Body of pancreas (tissue), 4 donors: ENCODE measurements at regions not wholly inside any gene's neighbourhood (a gene's known extent, or its start where the extent isn't known, plus 50 kb on each side); places are given as distances from the start of the nearest gene placed in this dataset.

Experiments used
- POLR2A ChIP-seq, 3 donors: fragments of 450-650 bp; IDR thresholded peaks; one replicate each; pipeline ENCODE4 v1.6.1; 2016; ENCODE audit warnings: antibody characterized with exemption in 3 of 3, mild to moderate bottlenecking in 2 of 3
- TF ChIP-seq, protein P1 (sequence below), 7 experiments: fragments of 450-650 bp in 4 of 7; fragments of 200-600 bp in 3 of 7; sonication (generic) in 3 of 7; IDR thresholded peaks; one replicate each; pipeline ENCODE4 v1.5.1; 2016 to 2019; ENCODE audit warnings: antibody characterized with exemption in 7 of 7

DNA sequence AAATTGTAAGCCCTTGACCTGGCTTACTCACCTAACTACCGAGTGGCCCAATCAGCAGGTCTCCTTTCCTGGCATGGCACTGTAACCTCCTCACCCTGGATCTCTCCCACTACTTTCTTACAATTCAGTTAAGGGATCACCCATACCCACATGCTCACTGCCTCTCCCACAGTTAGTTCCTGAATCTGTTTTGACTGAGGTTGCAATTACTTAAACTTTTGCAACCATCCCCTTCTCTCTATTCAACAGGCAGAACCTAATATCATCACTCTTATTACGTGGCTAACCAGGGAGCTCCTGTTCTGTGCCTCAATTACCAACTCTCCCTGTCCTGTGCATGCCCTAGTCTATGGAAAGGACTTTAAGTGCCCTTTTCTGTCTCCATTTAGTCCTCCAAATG is 84.2 kb upstream of the IKZF1 start:
- no peak for TF ChIP-seq POLR2A (IDR thresholded peaks at IDR 0.05)
- TF ChIP-seq, protein P1, sequence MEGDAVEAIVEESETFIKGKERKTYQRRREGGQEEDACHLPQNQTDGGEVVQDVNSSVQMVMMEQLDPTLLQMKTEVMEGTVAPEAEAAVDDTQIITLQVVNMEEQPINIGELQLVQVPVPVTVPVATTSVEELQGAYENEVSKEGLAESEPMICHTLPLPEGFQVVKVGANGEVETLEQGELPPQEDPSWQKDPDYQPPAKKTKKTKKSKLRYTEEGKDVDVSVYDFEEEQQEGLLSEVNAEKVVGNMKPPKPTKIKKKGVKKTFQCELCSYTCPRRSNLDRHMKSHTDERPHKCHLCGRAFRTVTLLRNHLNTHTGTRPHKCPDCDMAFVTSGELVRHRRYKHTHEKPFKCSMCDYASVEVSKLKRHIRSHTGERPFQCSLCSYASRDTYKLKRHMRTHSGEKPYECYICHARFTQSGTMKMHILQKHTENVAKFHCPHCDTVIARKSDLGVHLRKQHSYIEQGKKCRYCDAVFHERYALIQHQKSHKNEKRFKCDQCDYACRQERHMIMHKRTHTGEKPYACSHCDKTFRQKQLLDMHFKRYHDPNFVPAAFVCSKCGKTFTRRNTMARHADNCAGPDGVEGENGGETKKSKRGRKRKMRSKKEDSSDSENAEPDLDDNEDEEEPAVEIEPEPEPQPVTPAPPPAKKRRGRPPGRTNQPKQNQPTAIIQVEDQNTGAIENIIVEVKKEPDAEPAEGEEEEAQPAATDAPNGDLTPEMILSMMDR (IDR thresholded peaks at IDR 0.05) = no peak
